Astrocyte (in vitro differentiated cells and primary cell): ENCODE measurements at regions not wholly inside any gene's neighbourhood (a gene's known extent, or its start where the extent isn't known, plus 50 kb on each side); places are given as distances from the start of the nearest gene placed in this dataset.

Source experiments
- DNase-seq: peaks from one replicate; pipeline ENCODE4 v3.0.0-alpha.2; 2010; ENCODE audit warnings: low read depth
- FAIRE-seq: peaks from 2 replicates; lab custom pipeline; 2011; peaks lifted over from hg19 to GRCh38; lab: Jason Lieb, UNC
- H2AFZ ChIP-seq: 2 replicates; pipeline ENCODE4 v1.6.0; 2012; ENCODE audit warnings: low read depth, low read length, inconsistent platforms
- H3K27ac ChIP-seq: 2 replicates; pipeline ENCODE4 v1.5.1; 2011; ENCODE audit warnings: low read depth, low read length, inconsistent platforms
- H3K27me3 ChIP-seq: 2 replicates; pipeline ENCODE4 v1.6.0; 2011; ENCODE audit warnings: low read length, inconsistent platforms; ENCODE audit not compliant: insufficient read depth
- H3K36me3 ChIP-seq: 2 replicates; pipeline ENCODE4 v1.5.1; 2011; ENCODE audit warnings: low read length, inconsistent platforms; ENCODE audit not compliant: insufficient read depth
- H3K4me1 ChIP-seq: 2 replicates; pipeline ENCODE4 v1.5.1; 2011; ENCODE audit warnings: low read length, inconsistent platforms; ENCODE audit not compliant: insufficient read depth
- H3K4me2 ChIP-seq: 2 replicates; pipeline ENCODE4 v1.6.0; 2012; ENCODE audit warnings: low read length, inconsistent platforms
- H3K4me3 ChIP-seq: 2 replicates; pipeline ENCODE4 v1.5.1; 2011; ENCODE audit warnings: low read depth, mild to moderate bottlenecking, low read length, inconsistent platforms; ENCODE audit not compliant: insufficient read depth
- H3K79me2 ChIP-seq: 2 replicates; pipeline ENCODE4 v1.6.0; 2012; ENCODE audit warnings: mild to moderate bottlenecking, low read length, inconsistent platforms; ENCODE audit not compliant: insufficient read depth
- H3K9ac ChIP-seq: 2 replicates; pipeline ENCODE4 v1.6.0; 2012; ENCODE audit warnings: mild to moderate bottlenecking, low read length, inconsistent platforms
- H3K9me3 ChIP-seq: 2 replicates; pipeline ENCODE4 v1.5.1; 2012; ENCODE audit warnings: low read depth, mild to moderate bottlenecking, low read length, inconsistent platforms; ENCODE audit not compliant: insufficient read depth
- H4K20me1 ChIP-seq: 2 replicates; pipeline ENCODE4 v1.6.0; 2012; ENCODE audit warnings: low read length, inconsistent platforms; ENCODE audit not compliant: insufficient read depth
- H3K27ac Mint-ChIP-seq: one replicate; pipeline ENCODE4 v1.8.0; 2021; ENCODE audit warnings: mild to moderate bottlenecking, mixed read lengths; ENCODE audit not compliant: unreplicated experiment
- H3K27me3 Mint-ChIP-seq: one replicate; pipeline ENCODE4 v1.8.0; 2021; ENCODE audit warnings: low read depth, mixed read lengths; ENCODE audit not compliant: unreplicated experiment
- H3K36me3 Mint-ChIP-seq: one replicate; pipeline ENCODE4 v1.8.0; 2021; ENCODE audit warnings: low read depth, mixed read lengths; ENCODE audit not compliant: unreplicated experiment
- H3K4me1 Mint-ChIP-seq: one replicate; pipeline ENCODE4 v1.8.0; 2021; ENCODE audit warnings: low read depth, mixed read lengths; ENCODE audit not compliant: unreplicated experiment
- H3K4me3 Mint-ChIP-seq: one replicate; pipeline ENCODE4 v1.8.0; 2021; ENCODE audit warnings: mild to moderate bottlenecking, moderate library complexity, mixed read lengths; ENCODE audit not compliant: unreplicated experiment
- H3K9me3 Mint-ChIP-seq: one replicate; pipeline ENCODE4 v1.8.0; 2021; ENCODE audit warnings: mild to moderate bottlenecking, mixed read lengths; ENCODE audit not compliant: unreplicated experiment
- EZH2 ChIP-seq: IDR thresholded peaks from 2 replicates; pipeline ENCODE4 v1.6.1; 2012; ENCODE audit warnings: mild to moderate bottlenecking, low read length, inconsistent platforms; ENCODE audit not compliant: insufficient read depth
- TF ChIP-seq, protein P1 (sequence below): IDR thresholded peaks from 2 replicates; pipeline ENCODE4 v1.5.1; 2011; ENCODE audit warnings: low read depth, mild to moderate bottlenecking, inconsistent platforms, low read length, moderate library complexity; ENCODE audit not compliant: insufficient read depth

DNA sequence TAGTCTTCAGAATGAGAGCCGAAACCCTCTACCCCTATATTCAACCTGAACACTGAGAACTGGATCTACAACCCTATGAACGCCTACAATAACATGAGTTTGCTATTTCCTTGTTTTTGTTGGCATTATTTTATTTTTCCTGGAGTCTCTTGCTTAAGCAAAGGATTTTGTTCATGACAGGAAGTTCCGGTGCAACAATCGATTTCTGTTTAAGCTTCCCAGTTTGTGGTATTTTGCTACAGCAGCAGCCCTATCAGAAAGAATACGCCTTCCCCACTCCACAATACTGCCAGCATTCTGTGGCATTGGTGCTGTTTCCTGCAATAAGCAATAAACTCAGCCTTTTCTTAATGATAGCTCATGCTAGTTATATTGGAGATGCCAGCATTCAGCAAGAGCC is 60.9 kb downstream of the NPY5R start:
- Mint-ChIP-seq H3K27ac (no peak overlapping the region), H3K27me3 (no peaks in the 10 kb centered on the region), H3K4me3 (no peak overlapping the region), H3K36me3 (no peaks in the 10 kb centered on the region), H3K9me3 (peaks cover under 1% of the 10 kb centered on the region), H3K4me1 (no peaks in the 10 kb centered on the region)
- FAIRE-seq (no peak), DNase-seq (no peak)
- Histone ChIP-seq H3K4me2 (peak overlapping the region; percentile 35), H3K27ac (no peak overlapping the region), H2AFZ (no peak overlapping the region), H3K9me3 (no peaks in the 10 kb centered on the region), H3K36me3 (no peaks in the 10 kb centered on the region), H4K20me1 (no peaks in the 10 kb centered on the region), H3K79me2 (no peaks in the 10 kb centered on the region), H3K27me3 (no peaks in the 10 kb centered on the region), H3K4me1 (no peaks in the 10 kb centered on the region), H3K9ac (no peak overlapping the region), H3K4me3 (no peak overlapping the region)
- TF ChIP-seq EZH2, result no peak
- TF ChIP-seq, protein P1, sequence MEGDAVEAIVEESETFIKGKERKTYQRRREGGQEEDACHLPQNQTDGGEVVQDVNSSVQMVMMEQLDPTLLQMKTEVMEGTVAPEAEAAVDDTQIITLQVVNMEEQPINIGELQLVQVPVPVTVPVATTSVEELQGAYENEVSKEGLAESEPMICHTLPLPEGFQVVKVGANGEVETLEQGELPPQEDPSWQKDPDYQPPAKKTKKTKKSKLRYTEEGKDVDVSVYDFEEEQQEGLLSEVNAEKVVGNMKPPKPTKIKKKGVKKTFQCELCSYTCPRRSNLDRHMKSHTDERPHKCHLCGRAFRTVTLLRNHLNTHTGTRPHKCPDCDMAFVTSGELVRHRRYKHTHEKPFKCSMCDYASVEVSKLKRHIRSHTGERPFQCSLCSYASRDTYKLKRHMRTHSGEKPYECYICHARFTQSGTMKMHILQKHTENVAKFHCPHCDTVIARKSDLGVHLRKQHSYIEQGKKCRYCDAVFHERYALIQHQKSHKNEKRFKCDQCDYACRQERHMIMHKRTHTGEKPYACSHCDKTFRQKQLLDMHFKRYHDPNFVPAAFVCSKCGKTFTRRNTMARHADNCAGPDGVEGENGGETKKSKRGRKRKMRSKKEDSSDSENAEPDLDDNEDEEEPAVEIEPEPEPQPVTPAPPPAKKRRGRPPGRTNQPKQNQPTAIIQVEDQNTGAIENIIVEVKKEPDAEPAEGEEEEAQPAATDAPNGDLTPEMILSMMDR, result no peak

- Mint-ChIP-seq H3K36me3 (no peaks in the 10 kb centered on the region), H3K27me3 (no peaks in the 10 kb centered on the region), H3K27ac (no peak overlapping the region), H3K4me1 (no peaks in the 10 kb centered on the region), H3K9me3 (peaks cover 4% of the 10 kb centered on the region), H3K4me3 (no peak overlapping the region)
- Histone ChIP-seq H3K27me3 (no peaks in the 10 kb centered on the region), H3K4me1 (no peaks in the 10 kb centered on the region), H3K4me2 (no peak overlapping the region), H4K20me1 (no peaks in the 10 kb centered on the region), H3K79me2 (no peaks in the 10 kb centered on the region), H3K9me3 (no peaks in the 10 kb centered on the region), H3K9ac (no peak overlapping the region), H3K36me3 (no peaks in the 10 kb centered on the region), H2AFZ (no peak overlapping the region), H3K27ac (no peak overlapping the region), H3K4me3 (no peak overlapping the region)
- DNase-seq, result no peak
- no peak for FAIRE-seq
- no peak for TF ChIP-seq EZH2
- TF ChIP-seq, protein P1, result no peak
Observed at GRCh38 chr4:163404080-163404479, 60.4 kb downstream of the NPY5R start.
